ENCODE measurements at regions not wholly inside any gene's neighbourhood (a gene's known extent, or its start where the extent isn't known, plus 50 kb on each side); places are given as distances from the start of the nearest gene placed in this dataset.

DNA sequence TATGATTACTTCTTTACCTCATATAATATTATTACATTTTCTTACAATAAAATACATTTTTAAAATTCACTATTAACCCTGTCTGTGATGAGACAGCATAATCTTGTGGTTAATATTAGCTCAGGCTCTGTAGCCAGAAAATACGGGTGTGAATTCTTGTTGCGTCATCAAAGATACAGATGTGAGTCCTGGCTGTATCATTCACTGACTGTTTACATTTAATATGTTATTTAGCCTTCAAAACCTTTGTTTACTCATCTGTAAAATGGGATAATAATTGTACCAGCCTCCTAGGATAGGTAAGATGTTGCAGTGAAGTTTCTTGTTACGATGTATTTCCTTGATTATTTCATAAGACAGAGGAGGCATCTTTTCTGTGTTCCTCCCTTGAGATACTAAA is 184.7 kb upstream of the PRPS1L1 start:
- TF ChIP-seq, protein P1, sequence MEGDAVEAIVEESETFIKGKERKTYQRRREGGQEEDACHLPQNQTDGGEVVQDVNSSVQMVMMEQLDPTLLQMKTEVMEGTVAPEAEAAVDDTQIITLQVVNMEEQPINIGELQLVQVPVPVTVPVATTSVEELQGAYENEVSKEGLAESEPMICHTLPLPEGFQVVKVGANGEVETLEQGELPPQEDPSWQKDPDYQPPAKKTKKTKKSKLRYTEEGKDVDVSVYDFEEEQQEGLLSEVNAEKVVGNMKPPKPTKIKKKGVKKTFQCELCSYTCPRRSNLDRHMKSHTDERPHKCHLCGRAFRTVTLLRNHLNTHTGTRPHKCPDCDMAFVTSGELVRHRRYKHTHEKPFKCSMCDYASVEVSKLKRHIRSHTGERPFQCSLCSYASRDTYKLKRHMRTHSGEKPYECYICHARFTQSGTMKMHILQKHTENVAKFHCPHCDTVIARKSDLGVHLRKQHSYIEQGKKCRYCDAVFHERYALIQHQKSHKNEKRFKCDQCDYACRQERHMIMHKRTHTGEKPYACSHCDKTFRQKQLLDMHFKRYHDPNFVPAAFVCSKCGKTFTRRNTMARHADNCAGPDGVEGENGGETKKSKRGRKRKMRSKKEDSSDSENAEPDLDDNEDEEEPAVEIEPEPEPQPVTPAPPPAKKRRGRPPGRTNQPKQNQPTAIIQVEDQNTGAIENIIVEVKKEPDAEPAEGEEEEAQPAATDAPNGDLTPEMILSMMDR (conservative IDR thresholded peaks at IDR 0.05) = no peak
- no peak overlapping the region for H3K27ac ChIP-seq

DNA sequence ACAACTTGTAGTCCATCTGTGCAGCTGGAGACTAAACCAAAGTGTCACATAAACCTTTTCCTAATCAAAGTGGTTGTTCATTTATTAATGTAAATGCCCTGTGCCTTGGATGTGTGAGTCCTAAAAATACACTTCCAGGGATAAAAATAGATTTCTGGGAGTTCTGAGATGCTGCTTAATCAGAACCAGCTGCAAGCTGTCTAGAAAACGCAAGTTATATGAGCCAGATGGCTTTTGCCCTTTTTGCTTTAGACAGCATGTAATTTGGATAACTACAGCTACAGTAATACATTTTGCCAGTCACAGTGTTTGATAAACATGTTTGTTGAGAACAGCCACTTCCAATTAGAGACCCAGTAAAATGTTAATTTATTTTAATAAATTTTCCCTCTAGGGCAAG is 185.1 kb upstream of the PRPS1L1 start:
- TF ChIP-seq, protein P1 (conservative IDR thresholded peaks at IDR 0.05) = no peak
- no peak overlapping the region for H3K27ac ChIP-seq

DNA sequence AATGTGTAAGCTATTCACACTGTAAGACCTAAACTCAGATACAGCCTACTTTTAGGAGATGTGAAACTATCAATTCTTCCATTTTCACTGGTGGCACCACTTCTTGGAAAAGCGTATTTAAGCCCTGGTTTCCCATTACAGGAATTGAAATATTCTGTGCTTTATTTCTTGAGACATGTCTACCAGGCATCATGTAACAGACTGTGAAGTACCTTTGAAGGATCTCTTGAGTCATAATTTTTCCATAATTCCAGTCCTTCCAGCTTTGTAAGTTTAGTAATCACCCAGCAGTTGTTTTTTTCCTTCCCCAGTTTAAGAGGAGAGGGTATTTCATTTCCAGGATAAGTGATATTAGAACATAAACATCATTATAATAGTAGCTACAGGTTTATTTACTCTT is 186.0 kb upstream of the PRPS1L1 start:
- TF ChIP-seq, protein P1 (conservative IDR thresholded peaks at IDR 0.05) = no peak
- no peak overlapping the region for H3K27ac ChIP-seq

DNA sequence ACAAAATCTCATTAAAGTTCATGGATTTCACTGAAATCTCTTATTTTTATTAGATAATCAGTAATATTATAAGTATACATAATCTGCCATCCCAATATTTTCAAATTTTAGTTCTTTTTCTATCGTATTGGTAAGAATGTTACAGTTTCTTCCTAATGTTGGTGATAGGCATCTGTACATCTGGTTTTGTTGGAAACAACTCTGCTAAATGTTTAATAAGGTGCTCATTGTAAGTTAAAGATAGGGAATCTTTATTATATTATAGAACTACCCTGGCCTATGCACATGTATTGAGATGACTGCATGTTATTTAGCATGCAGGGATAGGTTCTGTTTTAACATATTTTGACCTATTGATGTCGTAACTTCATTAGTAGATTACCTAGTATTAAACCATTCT is 188.6 kb upstream of the PRPS1L1 start:
- TF ChIP-seq, protein P1 (conservative IDR thresholded peaks at IDR 0.05) = no peak
- no peak overlapping the region for H3K27ac ChIP-seq

DNA sequence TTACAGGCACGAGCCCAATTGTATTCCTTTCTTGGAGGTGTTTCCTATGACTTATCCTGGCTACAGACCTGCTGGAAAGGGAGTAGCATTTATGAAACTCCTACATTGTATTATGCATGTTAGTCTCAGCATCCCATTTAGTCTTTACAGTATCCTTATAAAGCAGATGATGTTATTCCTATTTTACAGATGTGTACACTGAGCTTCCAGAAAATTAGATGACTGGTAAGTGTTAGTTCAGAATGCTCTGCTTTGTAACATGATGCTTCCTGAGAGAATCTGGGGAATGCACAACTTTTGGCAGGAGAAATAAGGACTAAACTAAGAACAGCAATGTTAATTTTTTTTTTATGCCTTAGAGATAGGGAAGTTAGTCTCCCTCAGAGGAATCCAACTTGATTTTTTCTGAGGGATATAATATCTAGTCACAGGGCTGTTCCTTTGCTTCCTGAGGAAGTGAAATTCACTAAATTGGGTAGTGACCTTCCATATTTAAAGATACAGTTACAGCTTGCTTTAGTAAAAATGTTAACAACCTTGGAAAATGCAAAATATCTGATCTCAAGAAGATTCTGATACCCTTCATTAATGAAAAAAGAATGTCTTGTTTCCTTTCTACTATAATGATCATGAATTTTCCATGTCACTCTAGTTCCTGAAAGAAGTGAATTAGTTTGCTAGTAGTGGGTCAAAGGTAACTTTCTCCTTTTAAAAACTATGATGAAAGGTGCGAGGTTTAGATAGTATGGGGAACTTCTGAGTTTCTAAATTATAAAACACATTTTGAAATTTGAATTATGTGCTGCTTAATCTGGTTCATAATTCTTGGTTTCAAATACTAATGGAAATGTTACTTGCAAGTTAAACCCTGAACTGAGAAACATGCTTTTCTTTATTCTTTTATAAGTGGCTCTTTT is 194.0 kb upstream of the PRPS1L1 start:
- TF ChIP-seq, protein P1 (conservative IDR thresholded peaks at IDR 0.05) = no peak

DNA sequence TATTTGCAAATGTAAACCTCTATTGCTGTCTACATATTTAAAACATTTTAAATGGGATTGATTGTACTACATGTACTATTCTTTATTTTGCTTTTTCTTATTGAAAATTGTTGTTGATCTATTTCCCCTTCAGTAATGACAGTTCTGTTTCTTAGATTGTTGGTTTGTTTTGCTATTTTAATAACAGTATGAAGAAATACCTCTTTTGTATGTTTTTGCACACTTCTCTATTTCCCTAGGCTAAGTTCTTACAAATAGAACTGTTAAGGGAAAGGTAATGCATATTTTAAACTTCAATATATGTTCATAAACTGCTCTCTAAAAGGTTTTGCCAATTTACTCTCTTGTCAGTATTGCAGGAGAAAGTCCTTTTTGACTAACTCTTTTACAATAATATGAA is 195.0 kb upstream of the PRPS1L1 start:
- TF ChIP-seq, protein P1 (conservative IDR thresholded peaks at IDR 0.05) = no peak
- no peak overlapping the region for H3K27ac ChIP-seq

More for the DNA sequence above, 194.0 kb upstream of the PRPS1L1 start:
- H3K27ac ChIP-seq = no peak overlapping the region

DNA sequence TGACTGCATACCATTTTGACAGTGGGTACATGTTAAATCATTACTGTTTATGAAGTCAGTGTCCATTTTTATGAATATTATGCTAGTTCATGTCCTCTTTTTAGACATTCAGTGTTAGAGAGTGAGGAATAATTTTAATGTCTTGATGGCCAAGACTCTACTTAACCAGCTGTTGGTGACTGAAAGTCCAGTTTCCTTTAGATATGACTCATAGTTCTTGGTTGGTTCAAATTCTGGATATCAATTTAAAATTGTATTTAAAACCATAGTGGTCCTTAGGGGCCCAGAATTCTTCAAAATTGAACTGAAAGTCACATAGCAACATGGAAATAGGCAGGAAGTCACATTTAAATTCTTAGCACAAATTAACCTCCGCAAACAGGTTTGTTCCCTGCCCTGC is 196.5 kb upstream of the PRPS1L1 start:
- H3K27ac ChIP-seq = no peak overlapping the region
- TF ChIP-seq, protein P1 (conservative IDR thresholded peaks at IDR 0.05) = no peak
